NCI-H2196 (cell line): ENCODE measurements at regions not wholly inside any gene's neighbourhood (a gene's known extent, or its start where the extent isn't known, plus 50 kb on each side); places are given as distances from the start of the nearest gene placed in this dataset.
"Not testable (repeated sequence)": the region's sequence is repeated elsewhere in the genome, so short reads cannot be mapped to it uniquely, and the experiment has no call there.

ENCODE experiments used
- DNase-seq: peaks from one replicate; lab custom pipeline; 2025; ENCODE audit not compliant: unreplicated experiment; lab: John Stamatoyannopoulos, UW

GRCh38 chr7:113610572-113610971 lies 308.2 kb downstream of the PPP1R3A start:
- no peak for DNase-seq

- DNase-seq, result no peak
Measured at GRCh38 chr7:113608782-113609181, 310.0 kb downstream of the PPP1R3A start.

GRCh38 chr7:113606325-113606724 lies 312.5 kb downstream of the PPP1R3A start:
- no peak for DNase-seq

DNA sequence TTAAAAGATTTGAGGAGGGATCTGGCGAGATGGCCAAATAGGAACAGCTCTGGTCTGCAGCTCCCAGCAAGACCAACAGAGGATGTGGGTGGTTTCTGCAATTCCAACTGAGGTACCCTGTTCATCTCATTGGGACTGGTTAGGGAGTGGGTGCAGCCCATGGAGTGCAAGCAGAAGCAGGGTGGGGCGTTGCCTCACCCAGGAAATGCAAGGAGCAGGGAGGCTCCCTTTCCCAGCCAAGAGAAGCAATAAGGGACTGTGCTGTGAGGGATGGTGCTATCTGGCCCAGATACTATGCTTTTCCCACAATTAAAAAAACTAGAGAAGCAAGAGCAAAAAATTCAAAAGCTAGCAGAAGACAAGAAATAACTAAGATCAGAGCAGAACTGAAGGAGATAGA lies 318.4 kb downstream of the PPP1R3A start:
- not testable (repeated sequence) for DNase-seq

DNA sequence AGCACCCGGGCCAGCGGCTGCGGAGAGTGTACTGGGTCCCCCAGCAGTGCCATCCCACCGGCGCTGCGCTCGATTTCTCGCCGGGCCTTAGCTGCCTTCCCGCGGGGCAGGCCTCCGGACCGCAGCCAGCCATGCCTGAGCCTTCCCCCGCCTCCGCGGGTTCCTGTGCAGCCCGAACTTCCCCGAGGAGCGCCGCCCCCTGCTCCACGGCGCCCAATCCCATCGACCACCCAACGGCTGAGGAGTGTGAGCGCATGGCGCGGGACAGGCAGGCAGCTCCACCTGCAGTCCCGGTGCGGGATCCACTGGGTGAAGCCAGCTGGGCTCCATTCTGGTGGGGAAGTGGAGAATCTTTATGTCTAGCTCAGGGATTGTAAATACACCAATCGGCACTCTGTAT lies 325.4 kb downstream of the PPP1R3A start:
- not testable (repeated sequence) for DNase-seq

GRCh38 chr7:113592924-113593323 lies 325.9 kb downstream of the PPP1R3A start:
- DNase-seq, result not testable (repeated sequence)

GRCh38 chr7:113582471-113582870 lies 336.3 kb downstream of the PPP1R3A start:
- no peak for DNase-seq

- not testable (repeated sequence) for DNase-seq
Measured at GRCh38 chr7:113563257-113563656, 355.6 kb downstream of the PPP1R3A start.

DNA sequence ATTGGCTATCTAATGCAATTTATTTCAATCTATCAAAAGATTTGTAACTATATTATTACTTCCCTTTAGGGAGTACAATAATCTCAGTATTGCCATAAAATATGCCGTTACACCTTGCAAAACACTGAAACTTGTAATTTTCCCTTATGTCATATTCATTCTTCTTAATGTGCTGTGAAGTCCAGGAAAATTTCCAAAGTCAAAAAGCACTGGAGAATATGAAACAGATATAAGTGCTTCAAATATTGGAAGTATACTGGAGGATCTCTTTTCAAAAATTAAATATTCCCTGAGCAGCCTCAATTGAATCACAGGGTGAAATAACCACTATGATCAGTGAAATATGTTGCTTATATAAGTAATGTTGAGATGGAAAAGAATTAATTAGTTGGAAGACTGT lies 356.0 kb downstream of the PPP1R3A start:
- no peak for DNase-seq

DNA sequence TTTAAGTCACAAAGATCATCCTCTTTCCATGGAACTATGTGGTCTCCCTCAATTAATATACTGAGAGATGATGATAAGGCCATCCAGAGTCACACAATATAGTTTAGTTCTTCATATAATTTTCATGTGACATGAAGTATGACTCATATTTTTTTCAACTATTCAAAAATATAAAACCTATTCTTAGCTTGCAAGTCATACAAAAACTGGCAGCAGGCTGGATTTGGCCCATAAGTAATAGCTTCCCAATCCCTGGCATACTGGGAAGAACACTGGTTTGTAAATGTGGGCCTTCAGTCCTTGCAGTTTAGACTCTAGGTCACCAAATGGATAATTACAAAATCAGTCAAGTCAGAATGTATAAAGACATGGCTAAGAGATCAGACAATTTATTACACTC lies 356.6 kb downstream of the PPP1R3A start:
- DNase-seq, result no peak

- DNase-seq, result no peak
Measured at GRCh38 chr7:113561446-113561845, 357.4 kb downstream of the PPP1R3A start.

DNA sequence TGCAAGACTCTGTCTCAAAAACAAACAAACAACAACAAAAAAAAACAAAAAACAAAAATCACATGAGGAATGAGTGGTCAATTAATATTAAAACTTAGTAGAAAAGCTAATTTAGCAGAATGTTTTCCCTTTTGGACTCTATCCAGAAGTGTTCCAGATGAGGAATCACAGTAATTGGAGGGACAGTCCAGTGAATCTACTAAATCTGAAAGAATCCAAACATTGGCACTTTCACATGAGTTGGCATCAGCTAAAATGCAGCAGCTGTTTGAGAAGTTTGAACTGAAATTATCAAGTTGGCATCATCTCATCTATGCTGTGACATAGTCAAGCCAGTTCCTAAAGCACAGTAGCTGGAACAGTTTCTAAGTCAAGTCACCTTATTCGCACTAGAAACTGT lies 367.8 kb downstream of the PPP1R3A start:
- no peak for DNase-seq

DNA sequence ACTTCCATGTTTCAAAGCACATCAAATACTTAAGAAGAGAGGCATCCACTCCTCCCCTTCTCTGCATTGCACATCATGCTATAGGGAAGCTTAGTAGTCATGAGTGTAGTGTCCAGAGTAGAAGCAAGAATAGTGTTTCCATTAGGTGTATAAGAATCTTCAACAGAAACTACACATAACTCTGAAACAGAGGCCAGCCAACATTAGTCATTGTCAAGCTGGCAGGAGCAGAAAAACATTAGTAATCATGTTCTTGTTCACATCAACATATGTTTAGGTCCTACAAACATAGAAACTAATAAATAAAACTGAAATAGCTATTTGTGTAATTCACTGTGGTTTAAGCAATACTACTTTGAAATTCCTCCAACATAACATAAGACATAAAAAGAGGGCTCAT lies 370.2 kb downstream of the PPP1R3A start:
- no peak for DNase-seq

DNA sequence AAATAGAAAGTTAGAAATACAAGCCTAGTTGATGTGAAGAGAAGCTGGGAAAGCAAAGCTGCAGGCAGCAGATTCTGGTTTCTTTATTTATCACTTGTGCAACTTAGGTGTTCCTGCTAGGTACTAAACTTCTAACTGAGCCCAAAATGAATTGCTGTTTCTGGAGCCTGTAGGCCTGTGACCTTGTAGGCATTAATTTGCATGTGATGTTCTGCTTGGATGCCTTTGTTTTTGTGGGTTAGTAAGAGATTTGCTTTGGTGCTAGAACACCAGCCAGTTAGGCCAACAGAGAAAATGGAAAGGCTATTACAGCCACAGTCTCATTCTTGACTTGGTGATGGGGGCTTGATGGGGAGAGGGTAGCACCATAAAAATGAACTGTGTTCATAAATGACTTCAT lies 370.7 kb downstream of the PPP1R3A start:
- no peak for DNase-seq

- DNase-seq, result no peak
Measured at GRCh38 chr7:113521468-113521867, 397.3 kb downstream of the PPP1R3A start.

GRCh38 chr7:113519472-113519871 lies 399.3 kb downstream of the PPP1R3A start:
- no peak for DNase-seq

- no peak for DNase-seq
Measured at GRCh38 chr7:113504691-113505090, 386.3 kb upstream of the SMIM30 start.

DNA sequence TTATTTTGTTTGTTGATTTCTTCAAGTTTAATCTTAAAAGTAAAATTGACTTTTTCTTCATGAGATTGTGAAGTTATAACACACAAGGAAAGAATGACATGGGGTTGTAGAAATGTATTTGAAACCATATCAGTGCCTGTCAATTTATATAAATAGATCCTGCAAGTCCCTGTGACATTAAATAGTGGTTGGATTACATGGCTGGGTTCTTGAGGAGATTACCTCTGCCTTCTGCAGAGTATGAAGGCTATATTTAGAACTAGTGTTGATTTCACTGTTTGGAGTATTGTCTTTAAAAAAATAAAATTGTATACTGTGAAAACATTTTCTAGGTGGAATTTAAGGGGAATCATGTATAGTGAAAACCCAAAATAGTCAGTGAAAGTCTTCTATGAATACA lies 385.8 kb upstream of the SMIM30 start:
- DNase-seq, result no peak

- DNase-seq, result not testable (repeated sequence)
Measured at GRCh38 chr7:113496586-113496985, 378.2 kb upstream of the SMIM30 start.

DNA sequence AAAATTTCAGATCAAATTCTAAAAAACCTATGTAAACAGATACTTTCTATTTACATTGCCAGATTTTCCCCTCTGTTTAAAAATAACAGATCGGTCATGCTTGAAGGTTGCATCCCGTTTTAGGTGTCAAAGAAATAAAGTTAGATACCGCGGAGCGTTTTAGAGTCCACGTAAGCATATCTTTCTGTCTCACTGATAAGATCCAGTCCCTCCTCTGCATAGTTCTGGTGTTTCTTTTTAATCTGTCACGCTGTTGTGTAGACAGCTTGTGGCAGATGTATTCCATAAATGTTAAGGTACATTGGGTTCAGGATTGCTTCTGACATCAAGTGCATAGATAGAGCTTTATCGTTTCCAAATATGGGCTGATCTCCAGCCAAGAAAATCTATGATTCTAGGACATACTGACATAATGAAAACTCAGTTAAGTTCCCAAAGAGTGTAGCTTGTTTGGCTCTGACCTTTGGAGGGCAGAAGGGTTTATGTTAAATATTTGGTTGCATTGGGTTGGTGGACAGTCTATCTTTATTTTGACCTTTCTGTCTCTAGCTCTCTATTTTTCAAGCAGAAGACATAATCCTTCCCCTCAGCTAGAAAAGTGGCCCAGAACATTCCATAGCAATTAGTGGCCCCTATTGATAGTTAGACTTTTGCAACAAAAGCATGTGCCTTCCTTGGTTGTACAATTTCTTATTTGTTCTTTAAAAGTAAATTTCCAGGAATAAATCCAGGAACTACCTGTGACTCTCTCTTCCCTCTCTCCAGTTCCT lies 376.6 kb upstream of the SMIM30 start:
- DNase-seq, result not testable (repeated sequence)

GRCh38 chr7:113491305-113491704 lies 373.0 kb upstream of the SMIM30 start:
- DNase-seq, result no peak

GRCh38 chr7:113487925-113488731 lies 369.8 kb upstream of the SMIM30 start:
- DNase-seq, result no peak
